GM18861 (cell line): ENCODE measurements at regions not wholly inside any gene's neighbourhood (a gene's known extent, or its start where the extent isn't known, plus 50 kb on each side); places are given as distances from the start of the nearest gene placed in this dataset.
"Not testable (repeated sequence)": the region's sequence is repeated elsewhere in the genome, so short reads cannot be mapped to it uniquely, and the experiment has no call there.

Experiments
- ATAC-seq: cut with Tn5 transposase; IDR thresholded peaks from one replicate; pipeline ENCODE4 v1.9.1; 2021; ENCODE audit not compliant: unreplicated experiment

DNA sequence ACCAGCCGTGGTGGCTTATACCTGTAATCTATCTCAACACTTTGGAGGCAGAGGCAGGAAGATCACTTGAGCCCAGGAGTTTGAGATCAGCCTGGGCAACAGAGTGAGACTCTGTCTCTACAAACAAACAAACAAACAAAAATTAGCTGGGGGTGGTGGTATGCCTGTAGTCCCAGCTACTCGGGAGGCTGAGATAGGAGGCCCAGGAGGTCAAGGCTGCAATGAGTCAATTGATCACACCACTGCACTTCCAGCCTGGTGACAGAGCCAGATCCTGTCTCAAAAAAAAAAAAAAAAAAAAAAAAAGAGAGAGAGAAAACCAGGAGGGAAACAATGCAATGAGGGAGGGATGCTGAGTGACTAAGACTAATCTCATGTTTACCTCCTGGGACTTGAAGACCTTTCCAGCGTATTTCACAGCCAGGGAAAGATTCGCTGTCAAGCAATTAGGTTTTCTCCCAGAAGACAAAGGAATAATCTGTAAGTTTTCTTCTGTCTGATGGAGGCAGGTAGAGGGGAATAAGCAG lies 51.1 kb upstream of the MIER3 start:
- no peak for ATAC-seq

DNA sequence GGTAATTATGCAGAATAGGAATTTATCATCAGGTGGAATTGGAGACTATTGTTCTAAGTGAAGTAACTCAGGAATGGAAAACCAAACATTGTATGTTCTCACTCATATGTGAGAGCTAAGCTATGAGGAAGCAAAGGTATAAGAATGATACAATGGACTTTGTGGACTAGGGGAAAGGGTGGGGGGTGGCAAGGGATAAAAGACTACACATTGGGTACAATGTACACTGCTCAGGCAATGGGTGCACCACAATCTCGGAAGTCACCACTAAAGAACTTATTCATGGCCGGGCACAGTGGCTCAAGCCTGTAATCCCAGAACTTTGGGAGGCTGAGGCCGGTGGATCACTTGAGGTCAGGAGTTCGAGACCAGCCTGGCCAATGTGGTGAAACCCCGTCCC lies 51.6 kb upstream of the MIER3 start:
- ATAC-seq, result not testable (repeated sequence)

DNA sequence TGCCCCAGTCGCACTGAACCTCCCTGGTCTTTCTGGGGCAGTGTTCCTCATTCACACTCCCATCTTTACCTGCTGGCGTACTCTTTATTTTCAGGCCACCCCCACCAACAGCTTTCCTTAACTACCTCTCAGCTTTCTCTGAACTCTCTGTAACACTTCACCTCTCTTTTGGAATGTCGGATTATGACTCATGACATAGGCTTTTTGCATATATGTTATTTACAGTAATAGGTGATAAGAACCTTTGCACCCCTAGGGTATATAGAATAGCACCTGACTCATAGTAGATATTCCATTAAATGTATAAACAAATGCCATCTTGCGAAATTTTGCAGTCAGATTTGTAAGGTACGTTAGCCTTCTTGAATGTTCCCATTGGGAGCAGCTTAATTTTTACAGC lies 52.9 kb upstream of the MIER3 start:
- ATAC-seq, result no peak

DNA sequence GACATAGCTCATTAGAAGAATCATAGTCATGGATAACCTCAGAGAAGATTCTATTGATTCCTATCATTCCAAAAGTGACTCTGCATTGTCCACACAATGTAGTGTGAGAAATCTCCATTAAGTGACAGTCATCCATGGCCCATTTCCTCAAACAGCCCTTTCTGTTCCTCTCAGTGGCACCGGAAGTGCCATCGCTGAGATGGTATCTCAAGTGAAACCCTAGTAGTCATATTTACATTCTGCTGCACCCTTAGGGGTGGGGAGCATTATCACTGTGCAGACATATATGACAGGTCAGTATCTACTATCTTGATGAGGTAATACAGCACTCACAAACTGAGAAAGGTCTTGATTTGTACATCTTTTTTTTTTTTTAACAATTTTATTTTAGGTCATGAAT lies 55.4 kb upstream of the MIER3 start:
- peak; percentile 98 for ATAC-seq

DNA sequence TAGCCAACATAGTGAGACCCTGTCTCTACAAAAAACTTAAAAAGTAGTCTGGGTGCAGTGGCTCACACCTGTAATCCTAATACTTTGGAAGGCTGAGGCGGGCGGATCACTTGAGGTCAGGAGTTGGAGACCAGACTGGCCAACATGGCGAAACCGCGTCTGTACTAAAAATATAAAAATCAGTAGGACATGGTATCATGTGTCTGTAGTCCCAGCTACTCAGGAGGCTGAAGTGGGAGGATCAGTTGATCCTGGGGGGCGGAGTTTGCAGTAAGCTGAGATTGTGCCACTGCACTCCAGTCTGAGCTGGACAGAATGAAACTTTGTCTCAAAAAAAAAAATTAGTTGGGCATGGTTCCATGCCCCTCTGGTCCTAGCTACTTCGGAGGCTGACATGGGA lies 57.9 kb upstream of the MIER3 start:
- no peak for ATAC-seq

DNA sequence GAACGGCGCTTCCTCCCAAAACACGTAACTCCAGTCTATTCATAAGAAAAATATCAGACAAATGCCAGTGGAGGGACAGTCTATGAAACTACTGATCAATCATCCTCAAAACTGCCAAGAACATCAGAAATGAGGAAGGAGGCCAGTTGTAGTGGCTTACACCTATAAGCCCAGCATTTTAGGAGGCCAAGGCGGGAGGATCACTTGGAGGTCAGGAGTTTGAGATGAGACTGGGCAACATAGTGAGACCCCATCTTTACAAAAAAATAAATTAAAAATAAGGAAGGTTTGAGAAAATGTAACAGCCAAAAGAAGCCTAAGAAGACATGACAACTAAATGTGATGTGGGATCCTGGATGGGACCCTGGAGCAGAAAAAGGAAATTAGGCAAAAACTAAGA lies 58.9 kb upstream of the MIER3 start:
- ATAC-seq, result no peak

DNA sequence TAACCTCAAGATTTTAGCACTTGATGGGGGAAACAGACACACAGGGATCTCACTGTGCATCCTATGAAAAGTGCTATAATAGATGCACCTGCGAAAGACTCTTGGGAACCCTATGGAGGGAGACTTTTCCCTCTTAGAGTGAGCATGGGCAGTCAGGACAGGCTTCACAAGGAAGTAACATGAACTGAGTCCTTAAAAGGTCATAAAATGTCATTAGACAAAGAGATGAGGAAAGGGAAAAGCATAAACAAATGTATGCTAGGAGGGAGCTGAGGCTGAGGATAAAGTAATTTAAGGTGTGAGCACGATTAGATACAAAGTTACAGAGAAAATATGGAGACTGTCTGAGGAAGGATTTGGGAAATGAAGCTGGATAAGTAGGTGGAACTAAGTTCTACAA lies 60.6 kb upstream of the MIER3 start:
- no peak for ATAC-seq

DNA sequence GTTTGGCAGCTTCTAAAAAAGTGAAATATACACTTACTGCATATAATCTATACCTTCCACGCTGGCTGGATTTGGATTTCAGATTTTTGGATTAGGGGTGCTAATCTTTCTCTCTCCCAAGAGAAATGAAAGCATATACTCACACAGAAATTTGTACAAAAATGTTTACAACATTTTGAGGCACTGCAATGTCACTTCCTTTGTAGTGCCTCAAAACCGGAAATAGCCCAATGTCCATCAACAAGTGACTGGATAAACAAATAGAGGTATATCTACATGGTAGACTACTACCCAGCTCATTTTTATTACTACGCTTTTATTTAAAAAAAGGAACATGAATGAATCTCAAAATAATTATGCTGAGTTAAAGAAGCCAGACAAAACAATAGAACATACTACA lies 74.0 kb upstream of the MIER3 start:
- no peak for ATAC-seq

DNA sequence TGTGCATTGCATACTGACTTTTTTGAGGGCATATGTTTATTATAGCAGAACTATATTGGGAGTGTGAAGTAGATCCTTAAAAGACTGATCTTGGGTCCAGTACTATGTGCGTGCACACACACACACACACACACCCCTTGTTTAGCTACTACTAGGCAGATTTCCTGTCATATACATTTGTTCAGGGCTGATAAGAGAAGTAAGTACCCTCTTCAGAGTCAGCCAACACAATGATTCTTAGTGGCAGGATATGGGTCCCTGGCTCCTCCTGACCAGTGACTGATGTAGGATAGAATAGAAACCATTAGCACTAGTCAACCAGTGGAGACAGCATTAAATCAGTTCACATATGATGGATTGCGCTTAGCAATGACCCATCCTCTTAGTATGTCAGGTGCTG lies 76.2 kb upstream of the MIER3 start:
- ATAC-seq, result no peak

DNA sequence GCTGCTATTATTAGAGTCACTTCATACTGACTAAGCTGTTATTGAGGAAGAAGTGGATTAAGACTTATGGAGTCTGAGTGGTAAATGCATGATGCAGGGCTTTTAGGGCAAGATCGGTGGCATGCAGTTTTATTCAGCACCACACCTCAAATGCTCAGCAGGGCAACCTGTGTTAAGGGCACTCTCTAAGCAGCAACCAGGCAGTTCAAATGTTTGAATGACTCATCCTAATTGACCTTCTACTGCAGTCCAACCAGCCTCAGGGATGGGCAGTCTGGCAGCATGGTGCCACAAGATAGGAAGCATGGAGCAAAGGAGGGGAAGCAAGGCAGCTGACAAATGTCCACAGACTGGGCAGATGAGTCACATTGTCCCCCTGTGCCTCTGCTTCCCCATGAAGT lies 80.2 kb upstream of the MIER3 start:
- ATAC-seq, result no peak

DNA sequence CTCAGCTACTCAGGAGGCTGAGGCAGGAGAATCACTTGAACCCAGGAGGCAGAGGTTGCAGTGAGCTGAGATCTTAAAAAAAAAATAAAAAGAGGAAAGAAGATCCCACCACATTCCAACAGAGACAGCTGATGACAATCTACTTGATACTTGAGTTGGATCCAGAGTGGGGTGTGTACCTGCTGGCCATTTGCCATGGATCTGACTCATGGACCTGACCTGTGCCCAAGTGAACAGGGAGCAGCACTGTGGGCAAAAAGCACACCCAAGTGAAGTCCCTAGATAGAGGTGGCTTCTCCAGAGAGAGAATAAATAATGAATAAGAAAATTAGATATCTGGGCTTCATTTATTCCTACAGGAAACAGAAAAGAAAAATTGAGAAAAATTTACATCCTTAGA lies 81.2 kb upstream of the MIER3 start:
- ATAC-seq, result no peak

DNA sequence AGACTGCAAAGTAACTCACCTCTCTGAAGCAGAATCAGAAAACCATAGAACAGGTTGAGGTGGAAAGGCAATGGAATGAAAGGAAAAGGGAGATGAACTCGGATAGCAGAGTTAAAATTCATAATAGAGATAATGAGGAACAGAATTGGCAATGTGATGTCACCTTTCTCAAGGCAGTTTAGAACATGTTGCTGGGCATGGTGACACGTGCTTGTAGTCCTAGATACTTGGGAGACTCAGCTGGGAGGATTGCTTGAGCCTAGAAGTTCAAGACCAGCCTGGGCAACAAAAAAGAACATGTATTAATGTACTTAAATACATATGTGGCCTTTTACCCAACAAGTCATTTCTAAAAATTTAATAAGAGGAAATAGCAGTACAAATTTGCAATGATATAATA lies 81.6 kb upstream of the MIER3 start:
- no peak for ATAC-seq

DNA sequence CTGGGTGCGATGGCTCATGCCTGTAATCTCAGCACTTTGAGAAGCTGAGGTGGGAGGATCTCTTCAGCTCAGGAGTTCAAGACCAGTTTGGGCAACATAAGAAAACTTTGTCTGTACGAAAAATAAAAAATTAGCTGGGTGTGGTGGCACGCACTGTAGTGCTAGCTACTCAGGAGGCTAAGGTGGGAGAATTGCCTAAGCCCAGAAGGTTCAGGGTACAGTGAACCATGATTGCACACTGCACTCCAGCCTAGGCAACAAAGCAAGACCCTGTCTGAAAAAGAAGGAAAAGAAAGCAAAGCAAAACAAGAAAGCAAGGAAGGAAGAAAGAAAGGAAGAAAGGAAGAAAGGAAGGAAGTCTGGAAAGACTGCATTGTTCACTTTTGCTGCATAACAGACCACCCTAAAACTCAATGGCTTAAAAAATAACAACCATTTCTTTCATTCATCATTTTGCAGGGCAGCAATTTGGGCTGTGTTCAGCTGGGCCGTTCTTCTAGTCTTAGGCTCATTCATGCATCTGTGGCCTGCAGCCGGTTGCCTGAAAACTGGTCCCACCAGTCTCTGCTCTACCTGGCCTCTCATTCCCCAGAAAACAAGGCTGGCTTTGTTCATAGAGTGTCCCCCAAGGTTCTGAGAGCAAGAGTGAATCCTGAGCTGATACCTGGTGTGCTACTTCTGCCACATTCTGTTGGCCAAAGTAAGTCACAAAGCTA lies 82.4 kb upstream of the MIER3 start:
- ATAC-seq, result no peak

DNA sequence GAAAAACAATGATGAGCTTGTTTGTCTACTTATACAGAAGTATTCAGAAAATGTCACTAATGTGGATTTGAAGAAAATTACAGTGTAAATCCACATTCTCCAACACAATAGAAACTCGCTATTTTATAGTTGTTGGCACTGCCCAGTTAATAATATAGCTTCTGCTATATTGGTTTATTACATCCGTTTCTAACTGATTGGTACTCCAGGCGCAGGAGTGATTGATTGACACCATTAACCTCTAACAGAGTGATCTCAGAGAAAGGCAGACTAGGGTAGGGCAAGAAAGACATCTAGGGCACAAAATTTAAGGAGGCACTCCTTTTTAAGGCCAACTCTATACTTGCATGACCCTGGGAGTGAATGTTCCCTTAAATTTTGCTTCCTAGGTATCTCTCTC lies 84.0 kb upstream of the MIER3 start:
- ATAC-seq, result no peak

DNA sequence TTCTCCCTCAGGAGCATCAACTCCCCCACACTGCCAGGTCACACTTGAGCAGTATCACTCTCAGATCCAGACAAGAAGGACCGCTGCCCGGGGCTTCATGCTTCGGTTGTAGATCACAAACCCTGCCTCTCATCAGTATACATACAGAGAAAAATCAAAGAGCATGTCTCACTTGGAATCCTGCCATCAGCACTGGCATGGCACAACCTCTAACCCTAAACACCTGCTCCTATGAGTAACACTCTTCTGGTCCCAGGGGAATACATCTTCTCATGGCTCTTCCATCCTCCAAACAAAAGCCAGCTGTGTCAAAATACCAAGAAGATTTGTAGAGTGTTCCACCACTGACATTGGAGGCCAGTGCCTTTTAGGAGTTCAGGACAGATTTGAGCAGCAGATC lies 84.8 kb upstream of the MIER3 start:
- no peak for ATAC-seq

DNA sequence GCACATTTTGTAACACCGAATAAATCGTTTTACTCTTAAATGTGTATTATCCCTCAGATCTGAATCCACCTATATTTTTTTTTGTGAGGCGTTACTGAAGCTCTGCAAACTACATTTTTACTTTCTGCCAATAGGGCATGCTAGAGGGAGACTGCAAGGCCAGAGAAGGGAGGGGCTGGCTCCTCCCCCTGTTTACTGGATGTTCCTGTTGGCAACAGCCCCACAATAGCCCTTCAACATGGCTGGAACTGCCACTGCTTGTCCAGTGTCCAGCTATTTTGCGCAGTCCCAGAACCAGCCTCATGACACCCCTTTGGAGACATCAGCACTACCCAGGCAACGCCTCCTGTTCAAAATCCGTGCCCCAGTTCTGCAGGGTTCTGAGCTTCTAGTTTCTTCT lies 85.4 kb upstream of the MIER3 start:
- ATAC-seq, result no peak

DNA sequence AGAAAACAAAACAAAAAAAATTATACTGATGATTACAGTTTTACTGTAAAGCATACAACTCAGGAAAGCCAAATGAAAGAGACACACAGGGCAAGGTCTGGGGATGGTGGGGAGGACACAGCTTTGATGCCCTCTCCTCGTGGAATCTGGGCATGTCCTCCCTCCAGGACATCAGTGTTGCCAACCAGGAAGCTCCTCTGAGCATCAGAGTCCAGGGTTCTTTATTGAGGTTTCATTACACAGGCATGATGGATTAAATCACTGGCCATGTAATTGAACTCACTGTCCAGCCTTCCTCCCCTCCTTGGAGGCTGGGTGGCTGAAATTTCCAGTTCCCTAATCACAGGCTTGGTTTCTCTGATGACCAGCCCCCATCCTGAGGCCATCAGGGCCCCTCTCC lies 89.6 kb upstream of the MIER3 start:
- ATAC-seq, result no peak

DNA sequence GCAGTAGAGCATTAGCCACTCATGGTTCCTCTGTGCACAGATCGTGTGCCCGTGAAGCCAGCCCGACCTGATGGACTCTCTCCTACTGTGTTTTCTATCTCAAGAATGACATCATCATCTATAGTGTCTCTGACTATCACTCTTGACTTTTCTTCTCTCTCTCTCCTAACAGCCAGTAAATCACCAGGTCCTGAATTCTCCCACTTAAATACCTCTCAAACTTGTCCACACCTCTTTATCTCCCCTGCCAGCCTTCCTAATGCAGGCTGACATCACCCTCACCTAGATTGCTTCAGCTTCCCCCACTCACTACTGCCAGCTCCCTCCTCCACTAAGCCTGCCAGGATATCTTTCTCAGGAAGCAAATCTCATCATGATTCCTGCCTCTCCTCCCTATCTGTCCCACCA lies 90.6 kb upstream of the MIER3 start:
- no peak for ATAC-seq

DNA sequence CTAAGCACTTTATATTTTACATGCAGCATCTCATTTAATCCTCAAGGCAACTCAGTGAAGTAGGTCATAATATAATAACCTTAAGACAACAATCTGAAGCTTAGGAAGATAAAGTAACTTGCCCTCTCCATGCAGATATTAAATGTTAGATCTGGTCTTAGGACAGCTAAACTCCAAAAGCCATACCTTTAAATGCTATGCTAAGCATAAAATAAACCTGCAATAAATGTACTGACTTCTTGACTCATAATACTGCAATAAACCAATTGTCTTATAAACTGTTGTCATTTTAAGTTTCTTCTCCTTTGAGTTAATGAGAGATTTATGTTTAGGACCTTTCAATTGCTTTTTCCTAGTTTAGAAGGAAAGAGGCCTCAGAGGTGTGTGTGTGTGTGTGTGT lies 102.2 kb upstream of the MIER3 start:
- no peak for ATAC-seq

DNA sequence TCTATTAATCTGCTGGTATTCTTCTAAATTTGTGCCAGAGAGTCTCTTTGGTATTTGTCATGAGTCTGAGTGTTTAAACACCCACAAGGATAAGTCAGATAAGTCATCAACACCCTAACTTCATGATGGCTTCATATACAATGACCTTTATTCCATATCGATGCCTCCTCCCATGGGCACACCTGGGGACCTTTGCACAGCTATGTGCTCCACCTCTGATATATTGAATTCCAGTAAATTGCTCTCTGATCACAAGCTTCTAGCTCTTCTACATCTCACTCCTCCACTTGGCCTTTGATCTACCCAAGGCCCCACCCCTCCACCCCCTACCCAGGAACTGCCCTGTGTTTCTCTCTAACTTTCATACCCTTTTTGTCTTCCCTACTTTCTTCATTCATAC lies 102.7 kb upstream of the MIER3 start:
- ATAC-seq, result no peak

DNA sequence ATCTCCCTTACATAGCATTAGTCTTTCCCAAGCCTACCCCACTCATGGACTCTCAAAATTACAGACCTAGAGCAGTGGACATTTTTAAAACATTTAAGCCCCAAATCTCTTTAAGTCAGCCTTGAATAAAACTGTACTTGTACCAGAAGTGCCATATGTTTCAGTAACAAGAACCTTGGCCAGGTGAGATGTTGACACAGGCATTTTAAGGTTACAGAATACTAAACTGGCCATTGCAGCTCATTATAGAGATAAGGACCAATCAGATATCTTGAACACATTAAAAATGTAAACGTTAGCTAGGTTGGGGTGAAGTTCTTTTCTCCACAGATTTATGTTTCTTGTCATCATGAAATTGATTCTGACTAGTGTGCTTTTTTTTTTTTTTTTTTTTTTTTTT lies 103.8 kb upstream of the MIER3 start:
- no peak for ATAC-seq

DNA sequence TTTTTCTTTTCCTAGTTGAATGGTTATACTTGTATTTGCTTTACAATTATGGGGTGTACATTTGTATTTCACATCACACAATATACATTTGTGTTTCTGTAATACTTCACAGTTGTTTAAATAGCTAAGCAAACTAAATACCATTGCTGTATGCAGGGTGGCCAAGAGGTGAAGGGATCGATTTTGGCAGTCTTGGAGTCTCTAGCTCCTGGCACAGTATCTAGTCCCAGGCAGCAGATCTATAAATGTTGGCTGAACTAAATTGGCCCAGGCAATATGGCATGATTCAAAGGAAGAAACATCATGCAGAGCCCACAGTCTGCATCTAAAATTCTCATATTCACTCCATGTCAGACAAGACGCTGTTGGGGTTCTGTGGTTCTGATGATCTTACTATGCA lies 110.1 kb upstream of the GPBP1 start:
- ATAC-seq, result no peak

DNA sequence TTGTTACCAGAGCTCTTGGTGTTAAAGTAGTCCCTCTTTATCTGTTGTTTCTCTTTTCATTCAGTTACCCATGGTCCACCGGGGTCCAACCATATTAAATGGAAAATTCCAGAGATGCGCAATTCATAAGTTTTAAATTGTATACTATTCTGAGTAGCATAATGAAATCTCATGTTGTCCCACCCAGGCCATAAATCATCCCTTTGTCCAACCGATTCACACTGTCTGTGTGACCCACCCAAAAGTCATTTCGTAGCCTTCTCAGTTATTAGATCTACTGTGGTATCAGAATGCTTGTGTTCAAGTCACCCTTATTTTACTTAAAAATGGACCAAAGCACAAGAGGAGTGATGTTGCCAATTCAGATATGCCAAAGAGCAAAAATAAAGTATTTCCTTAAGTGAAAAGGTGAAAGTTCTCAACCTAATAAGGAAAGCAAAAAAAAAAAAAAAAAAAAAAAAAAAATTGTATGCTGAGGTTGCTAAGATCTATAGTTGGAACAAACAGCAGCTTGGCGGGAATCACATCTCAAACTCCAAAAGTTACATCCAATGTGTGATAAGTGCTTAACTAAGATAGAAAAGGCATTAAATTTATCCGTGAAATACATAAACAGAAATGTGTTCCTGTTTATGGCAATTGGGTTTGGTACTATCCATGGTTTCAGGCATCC lies 106.8 kb upstream of the GPBP1 start:
- ATAC-seq, result no peak
